DMS153 treated with DMSO at 0.1 percent for 48 hours (cell line): ENCODE measurements at regions not wholly inside any gene's neighbourhood (a gene's known extent, or its start where the extent isn't known, plus 50 kb on each side); places are given as distances from the start of the nearest gene placed in this dataset.
"Not testable (repeated sequence)": the region's sequence is repeated elsewhere in the genome, so short reads cannot be mapped to it uniquely, and the experiment has no call there.

Source experiments
- DNase-seq: peaks from one replicate; lab custom pipeline; 2025; ENCODE audit not compliant: unreplicated experiment; lab: John Stamatoyannopoulos, UW

GRCh38 chr16:88263681-88264287, 119.0 kb upstream of the ZNF469 start:
- DNase-seq: not testable (repeated sequence)

- DNase-seq: no peak
These were observed 118.0 kb upstream of the ZNF469 start for GRCh38 chr16:88264641-88265285.

- not testable (repeated sequence) for DNase-seq
These were observed 117.3 kb upstream of the ZNF469 start for GRCh38 chr16:88265286-88265938.

- DNase-seq: not testable (repeated sequence)
These were observed 116.7 kb upstream of the ZNF469 start for GRCh38 chr16:88266036-88266435.

GRCh38 chr16:88266935-88267551, 115.7 kb upstream of the ZNF469 start:
- DNase-seq: not testable (repeated sequence)

- DNase-seq: not testable (repeated sequence)
These were observed 114.4 kb upstream of the ZNF469 start for GRCh38 chr16:88268186-88268970.

GRCh38 chr16:88270171-88270790, 112.5 kb upstream of the ZNF469 start:
- DNase-seq: not testable (repeated sequence)

- not testable (repeated sequence) for DNase-seq
These were observed 111.5 kb upstream of the ZNF469 start for GRCh38 chr16:88271296-88271695.

- not testable (repeated sequence) for DNase-seq
These were observed 111.0 kb upstream of the ZNF469 start for GRCh38 chr16:88271776-88272175.

GRCh38 chr16:88272437-88272836, 110.3 kb upstream of the ZNF469 start:
- DNase-seq: not testable (repeated sequence)

GRCh38 chr16:88274126-88274750, 108.5 kb upstream of the ZNF469 start:
- not testable (repeated sequence) for DNase-seq

- DNase-seq: no peak
These were observed 107.9 kb upstream of the ZNF469 start for GRCh38 chr16:88274847-88275246.

GRCh38 chr16:88275336-88276122, 107.2 kb upstream of the ZNF469 start:
- DNase-seq: not testable (repeated sequence)

- not testable (repeated sequence) for DNase-seq
These were observed 106.6 kb upstream of the ZNF469 start for GRCh38 chr16:88276123-88276588.

- no peak for DNase-seq
These were observed 106.2 kb upstream of the ZNF469 start for GRCh38 chr16:88276591-88276990.

GRCh38 chr16:88279998-88280397, 102.8 kb upstream of the ZNF469 start:
- DNase-seq: no peak

GRCh38 chr16:88281858-88282563, 100.7 kb upstream of the ZNF469 start:
- no peak for DNase-seq

GRCh38 chr16:88282564-88283395, 100.0 kb upstream of the ZNF469 start:
- DNase-seq: no peak
